HG03095 (cell line): ENCODE measurements at regions not wholly inside any gene's neighbourhood (a gene's known extent, or its start where the extent isn't known, plus 50 kb on each side); places are given as distances from the start of the nearest gene placed in this dataset.

Experiments used
- ATAC-seq: cut with Tn5 transposase; IDR thresholded peaks from one replicate; pipeline ENCODE4 v1.9.1; 2021; ENCODE audit warnings: moderate library complexity; ENCODE audit not compliant: unreplicated experiment

DNA sequence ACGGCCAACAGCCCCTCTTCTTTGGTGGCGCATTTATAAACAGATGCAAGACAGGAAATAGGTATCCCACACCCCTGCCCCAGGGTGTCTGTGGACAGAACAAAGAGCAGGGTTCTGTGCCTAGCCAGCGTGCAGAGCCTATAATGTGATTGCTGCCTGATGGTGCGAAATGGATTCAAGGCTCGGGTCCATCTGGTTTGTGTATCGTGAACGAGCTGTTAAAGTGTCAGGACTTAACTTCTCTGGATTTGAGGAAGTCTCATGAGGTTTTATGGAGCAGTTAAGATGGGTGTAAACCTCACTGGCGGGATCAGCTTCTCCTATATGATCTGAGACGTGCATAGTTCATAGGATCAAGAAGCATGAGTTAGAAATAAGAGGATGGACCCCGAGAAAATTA is 388.7 kb upstream of the TBX3 start:
- no peak for ATAC-seq

DNA sequence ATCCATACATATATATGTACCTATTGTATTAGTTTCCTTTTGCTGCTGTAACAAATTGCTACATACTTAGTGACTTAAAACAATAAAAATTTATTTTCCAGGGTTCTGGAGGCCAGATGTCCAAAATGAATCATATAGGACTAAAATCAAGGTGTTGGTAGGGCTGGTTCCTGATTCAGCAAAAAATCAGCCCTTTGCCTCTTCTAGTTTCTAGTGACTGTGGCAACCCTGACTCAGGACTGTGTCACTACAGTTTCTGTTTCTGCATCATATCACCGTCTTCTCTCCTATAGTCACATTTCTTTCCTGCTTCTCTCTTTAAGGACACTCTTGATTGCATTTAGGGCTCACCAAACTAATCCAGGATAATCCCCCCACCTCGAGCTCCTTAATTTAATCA is 386.3 kb upstream of the TBX3 start:
- no peak for ATAC-seq

DNA sequence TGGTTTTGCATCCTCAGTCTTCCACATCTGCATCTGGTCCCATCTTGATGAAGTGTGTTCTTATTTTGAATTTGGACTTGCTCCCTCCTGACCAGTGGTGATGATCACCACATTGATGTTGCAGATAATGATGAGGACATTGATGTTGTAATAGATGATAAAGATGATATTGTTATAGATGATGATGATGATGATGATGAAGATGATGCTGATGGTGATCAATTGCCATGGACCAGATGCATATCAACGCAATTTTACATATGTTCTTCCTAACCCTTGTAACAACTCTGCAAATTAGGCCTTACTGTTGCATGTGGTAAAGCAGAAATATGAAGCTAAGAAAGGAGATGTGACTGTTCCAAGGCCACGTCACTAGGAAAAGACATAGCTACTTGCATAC is 380.3 kb upstream of the TBX3 start:
- no peak for ATAC-seq

DNA sequence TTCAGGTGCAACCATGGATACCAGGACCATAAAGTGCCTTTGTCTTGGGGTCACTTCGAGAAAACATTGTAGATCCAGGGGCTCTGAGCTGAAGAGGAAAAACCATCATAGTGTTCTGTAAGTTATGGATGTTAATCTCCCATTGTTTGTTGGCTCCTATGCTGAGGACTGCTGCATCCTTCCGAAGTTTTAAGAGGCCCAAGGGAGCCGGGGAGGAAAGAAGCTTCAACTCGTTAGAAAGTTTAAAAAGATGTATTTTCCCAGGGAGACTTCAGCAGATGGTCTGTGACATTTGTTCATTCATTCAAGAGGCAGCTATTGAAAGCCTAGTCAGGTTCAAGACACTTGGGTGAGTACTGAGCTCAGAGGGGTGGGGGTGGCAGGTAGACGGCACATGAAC is 378.8 kb upstream of the TBX3 start:
- no peak for ATAC-seq

DNA sequence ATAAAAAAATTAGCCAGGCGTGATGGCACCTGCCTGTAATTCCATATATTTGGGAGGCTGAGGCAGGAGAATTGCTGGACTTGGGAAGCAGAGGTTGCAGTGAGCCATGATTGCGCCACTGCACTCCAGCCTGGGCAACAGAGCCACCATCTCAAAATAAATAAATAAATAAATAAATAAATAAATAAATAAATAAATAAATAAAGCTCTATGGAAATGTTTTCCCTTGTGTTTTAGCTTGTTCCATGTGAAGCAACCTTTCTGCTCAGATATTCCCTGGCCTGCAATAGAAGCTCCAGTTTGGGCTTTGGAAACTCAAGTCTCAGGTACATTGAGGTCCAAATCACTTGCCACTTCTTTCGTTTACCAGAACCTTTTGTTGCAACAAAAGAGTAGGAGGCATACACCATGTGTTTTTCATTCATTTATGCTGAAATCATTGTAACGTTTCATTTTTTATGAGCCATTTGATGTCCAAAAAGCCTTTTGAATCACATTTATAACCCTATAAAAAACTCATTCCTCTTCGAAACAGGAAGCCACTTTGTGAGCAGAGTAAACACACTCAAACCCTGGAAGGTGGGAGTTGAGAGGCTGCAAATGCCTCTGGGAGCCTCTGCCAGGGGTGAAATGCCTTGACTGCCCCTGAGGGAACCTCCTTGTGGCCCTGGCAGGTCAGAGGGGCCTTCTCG is 376.6 kb upstream of the TBX3 start:
- ATAC-seq = no peak

DNA sequence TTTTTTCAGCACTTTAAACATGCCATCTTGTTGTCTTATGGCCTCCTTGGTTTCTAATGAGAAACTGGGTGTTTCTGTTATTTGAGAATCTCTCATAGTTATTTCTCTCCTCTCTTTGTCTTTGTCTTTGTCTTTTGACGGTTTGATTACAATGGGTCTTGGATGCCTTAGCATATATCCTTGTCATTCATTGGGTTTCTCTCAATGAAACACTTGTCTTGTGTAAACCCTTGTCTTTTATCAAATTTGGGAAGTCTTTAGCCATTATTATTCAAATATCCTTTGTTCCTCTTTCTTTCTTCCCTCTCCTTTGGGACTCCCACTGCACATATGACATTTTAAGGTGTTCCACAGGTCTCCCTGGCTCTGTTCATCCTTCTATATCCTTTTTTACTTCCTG is 373.5 kb upstream of the TBX3 start:
- no peak for ATAC-seq

DNA sequence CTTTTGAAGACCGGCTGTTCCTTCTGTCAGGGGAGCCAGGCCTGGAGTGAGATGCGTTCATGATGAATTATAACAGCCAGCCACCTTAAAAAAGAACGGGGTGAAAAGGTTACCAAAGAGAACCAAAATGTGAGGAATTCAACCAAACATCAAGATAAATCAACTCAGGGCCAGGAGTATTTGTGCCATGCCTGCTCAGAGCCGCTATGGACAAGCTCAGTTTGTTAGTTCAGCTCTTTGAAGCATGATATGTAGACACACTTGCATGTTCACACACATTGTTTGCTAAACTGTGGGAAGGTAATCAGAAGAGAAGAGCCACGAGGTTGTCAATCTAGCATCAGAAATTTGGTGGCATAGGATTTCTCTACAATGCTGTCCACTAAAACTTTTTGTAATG is 367.4 kb upstream of the TBX3 start:
- ATAC-seq = no peak

DNA sequence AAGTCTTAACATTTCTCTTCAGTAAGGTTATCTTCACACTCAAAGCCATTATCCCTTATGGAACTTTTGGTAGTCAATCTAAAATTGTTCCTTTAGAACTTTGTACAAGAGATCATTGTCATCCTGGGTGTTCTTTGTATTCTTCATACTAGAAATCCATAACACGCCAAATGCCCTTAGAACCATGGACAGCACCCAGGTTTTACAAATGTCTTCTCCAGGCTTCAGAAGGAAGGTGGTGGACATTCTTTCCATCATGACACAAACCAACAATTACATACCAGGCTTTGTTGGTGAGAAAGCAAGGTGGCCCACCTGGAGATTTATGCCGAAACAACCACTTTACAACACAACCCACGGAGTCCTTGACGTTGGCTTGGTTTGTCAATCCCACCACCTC is 365.6 kb upstream of the TBX3 start:
- ATAC-seq = no peak

DNA sequence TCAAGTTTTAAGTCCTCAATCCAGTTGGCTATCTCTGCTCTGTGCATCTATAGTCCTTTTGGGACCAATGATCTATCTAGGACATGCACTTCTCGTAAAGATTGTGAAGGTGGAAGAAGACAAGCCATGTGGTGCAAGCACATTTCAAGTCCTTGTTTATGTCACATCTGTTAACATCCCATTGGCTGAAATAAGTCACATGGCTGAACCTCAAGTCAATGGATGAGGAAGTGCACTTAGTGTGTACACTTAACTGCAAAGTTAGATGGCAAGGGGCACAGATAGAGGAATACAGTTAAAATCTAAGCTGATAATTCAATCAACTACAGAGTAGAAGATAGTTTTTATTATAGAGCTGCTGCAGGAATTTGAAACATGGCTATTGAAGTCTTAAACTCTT is 362.8 kb upstream of the TBX3 start:
- ATAC-seq = no peak

DNA sequence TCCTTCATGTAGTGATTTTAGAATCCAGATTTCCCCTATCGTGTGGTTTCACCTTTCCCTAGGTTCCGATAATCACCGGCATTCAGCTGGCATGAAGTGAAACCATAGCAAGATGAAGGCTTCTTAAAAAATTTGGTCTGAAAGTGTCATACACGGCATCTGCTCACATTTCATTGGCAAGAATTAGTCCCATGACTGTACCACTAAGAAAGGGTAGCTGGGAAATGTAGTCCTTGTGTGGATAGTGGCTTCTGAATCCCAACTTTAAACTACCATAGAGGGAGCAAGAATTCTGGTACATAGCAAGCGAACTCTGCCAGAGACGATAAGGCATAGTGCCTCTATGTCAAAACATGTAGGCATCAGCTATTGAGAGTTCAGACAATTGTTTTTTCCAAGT is 360.1 kb upstream of the TBX3 start:
- no peak for ATAC-seq

DNA sequence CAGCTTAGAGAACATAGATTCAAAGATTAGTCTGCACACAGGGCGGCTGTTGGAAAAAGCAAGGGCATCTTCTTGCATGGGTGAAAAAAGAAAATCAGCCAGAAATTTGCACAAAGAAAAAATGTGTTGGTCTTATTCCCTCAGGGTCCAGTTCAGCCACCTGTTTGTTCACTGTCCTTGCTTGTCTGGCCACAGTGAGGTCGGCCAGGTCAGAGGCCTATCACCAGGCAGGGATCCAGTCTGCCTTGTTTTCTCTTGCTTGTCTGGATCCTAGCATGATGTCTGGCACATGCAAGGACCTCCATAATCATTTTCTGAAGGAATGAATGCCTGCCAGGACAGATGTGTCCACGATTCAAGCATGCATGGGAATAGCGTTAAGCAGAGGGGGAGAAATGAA is 359.1 kb upstream of the TBX3 start:
- ATAC-seq = no peak

DNA sequence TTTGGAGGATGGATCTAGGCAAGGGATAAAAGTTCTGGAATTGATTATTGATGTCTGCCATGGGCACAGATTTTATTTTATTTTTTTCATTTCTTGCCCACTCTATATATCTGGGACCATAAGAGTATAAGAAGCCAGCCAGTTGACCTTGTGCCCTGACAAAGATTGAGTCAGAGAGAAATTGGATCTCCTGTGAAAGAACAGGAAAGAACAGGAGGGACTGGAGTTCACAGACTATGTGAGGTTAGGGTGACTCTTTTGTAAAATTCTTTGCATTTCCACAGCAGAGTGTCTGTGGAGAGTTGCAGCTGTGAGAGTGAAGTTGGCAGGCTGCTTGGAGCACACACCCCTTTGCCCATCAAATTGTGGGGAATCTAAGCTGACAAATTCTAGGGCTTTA is 358.4 kb upstream of the TBX3 start:
- no peak for ATAC-seq

DNA sequence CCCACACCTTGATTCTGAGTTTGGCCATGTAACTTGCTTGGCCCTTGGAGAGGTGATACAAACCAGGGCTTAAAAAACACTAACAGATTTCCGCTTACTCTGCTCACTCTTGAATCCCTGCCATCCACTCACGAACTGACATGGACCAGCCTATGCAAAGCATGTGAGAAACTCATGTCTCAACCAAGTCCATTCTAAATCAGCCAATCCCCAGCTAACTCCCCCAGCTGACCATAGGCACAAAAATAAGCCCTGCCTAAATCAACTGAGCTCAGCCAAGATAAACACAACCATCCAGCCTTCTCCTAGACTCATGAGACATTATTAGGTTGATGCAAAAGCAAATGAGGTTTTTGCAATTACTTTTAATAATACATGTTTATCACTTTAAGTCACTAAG is 353.9 kb upstream of the TBX3 start:
- ATAC-seq = no peak

DNA sequence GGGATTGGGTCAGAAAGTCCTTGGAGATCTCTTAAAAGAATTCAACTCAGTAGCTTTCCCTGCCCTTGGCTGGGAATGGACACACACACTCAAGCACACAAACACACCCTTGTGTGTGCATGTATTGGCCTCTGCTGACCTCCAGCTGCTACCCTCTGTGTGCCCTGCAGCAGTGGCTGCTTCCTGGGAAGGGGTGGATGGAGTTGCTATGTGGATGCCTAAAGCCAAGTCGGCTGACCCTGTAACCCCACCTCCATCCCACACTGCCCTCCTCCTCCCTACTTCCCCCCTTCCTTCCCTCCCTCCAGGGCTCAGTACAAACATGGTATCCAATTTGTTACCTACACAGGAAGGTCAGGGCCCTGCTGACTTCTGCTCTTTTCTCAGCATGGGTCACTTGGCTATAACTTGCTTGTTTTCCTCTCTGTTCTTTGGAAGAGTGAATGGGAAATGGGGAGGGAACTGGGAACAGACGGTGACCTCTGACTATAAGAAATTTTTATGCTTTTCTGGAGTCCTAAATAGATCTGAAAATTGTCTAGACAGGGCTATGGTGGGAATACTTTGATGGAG is 351.6 kb upstream of the TBX3 start:
- ATAC-seq = no peak

DNA sequence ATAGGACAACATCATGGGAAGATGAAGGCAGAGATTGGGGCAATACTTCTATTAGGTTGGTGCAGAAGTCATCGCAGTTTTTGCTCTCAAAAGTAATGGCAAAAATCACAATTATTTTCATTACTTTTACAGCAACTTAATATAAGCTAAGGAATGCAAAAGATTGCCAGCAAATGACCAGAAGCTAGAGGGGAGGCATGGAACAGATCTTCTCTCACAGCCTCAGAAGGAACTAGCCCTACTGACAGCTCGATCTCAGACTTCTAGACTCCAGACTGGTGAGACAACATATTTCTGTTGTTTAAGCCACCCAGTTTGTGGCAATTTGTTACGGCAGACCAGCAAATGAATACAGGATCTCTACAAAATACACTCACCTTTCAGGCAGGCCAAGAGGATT is 348.5 kb upstream of the TBX3 start:
- no peak for ATAC-seq

DNA sequence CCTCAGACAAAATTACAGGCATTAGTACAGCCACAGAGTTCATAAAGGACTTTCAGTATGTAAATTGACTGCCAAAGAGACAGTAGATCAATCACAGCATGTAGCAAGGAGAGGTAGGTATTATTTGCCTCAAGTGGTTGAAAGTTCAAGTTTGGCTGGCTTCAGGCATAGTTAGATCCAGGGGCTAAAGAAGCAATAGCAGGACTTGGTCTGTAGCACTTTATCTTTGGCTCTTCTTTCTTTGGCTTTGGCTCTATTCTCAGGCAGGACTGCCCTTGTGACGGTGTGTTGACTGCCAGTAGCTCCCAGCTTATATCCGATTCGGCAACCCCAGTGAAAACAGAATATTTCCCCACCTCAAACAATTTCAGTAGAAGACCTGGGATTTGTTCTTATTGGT is 346.0 kb upstream of the TBX3 start:
- ATAC-seq = no peak

DNA sequence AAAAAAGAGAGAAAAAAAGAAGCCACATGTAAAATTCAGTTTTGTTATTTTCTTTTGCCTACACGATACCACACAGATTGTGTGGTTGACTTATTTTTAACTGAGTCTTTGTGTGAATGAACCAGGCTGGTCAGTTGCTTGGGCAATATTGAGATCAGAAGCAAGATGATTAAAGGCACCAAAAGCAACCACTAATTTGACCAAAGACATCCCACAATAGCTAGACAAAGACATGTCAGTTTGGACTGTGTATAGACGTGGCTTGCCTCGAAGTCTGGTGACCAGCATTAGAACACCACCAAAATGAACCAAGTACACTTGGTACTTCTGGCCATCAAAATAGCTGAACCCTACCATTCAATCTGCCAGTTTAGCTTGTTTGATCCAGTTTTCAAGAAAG is 340.6 kb upstream of the TBX3 start:
- ATAC-seq = no peak

DNA sequence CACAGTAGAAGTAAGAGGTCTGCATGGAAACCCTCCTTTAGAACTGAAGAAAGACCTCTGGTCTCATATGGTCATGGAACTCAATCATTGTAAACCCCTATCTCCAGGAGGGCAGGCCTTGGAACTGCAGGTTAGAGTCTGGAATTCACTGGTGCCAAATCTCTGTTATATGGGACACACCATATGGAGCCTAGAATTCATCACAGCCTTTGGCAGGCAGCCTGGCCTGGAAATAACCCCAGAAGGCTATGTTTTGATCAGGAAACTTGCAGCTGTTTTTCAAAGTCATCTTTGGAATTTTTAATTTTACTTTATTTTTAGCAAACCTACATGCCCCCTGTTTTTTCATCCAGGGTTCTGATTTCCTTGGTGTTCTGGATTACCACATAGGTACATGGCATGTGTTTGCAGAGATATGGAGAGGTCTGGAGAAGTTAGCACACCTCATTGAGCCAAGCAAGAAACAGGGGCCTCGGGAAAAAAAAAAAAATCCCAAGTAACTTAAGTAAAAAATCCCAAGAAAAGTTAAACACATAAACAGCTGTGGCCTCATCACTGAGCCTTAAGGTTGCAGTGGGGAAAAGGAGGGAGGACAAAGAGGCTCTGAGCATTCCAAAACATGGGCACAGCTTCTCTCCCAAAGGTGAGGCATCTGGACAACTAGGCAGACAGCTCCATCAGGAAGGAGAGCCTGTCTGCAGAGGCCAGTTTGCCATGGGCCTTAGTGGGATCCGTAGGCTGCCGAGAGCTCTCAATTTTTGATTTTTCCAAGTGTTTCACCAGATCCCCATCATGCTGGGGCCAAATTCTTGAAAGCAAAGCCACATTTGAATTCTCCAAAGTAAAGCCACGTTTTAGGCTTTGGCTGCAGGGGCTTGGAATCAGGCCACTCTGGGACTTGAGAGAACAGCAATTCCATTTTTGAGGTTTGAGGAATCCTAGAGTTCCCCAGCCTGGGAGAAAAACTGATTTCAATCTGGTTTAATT is 339.6 kb upstream of the TBX3 start:
- ATAC-seq = no peak

DNA sequence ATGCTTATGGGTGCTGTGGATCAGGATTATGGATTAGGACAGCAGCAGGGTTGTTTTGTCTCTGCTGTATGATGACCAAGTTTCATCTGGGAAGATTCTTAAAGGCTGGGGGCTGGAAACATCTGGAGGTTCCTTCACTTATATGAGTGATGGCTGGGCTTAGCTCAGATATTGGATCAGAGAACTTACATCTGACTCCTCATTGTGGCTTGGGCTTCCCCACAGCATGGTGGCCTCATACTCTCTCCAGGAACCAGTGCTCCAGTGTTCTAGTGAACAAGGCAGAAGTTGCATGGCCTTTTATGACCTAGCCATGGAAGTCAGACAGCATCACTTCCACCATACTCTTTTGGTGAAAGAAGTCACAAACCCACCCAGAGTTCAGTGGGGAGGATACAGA is 336.1 kb upstream of the TBX3 start:
- ATAC-seq = no peak

DNA sequence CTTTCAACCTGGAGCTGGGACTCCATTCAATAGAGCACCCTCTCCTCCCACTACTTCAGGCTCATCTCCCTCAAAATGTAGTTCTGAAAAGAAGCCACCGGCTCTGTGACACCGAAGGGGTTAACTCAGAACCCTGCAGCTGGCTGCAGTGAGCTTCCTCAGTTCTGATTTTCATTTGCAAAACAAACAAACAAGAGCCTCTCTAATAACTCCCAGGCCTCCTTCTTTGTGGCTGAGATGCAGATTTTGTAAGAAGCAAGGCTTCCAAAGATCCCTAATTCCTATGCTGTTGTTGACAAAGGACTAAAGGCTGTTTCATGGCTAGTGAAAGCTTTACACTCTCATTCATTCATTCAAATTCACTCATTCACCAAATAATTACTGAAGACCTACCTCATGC is 333.4 kb upstream of the TBX3 start:
- no peak for ATAC-seq

DNA sequence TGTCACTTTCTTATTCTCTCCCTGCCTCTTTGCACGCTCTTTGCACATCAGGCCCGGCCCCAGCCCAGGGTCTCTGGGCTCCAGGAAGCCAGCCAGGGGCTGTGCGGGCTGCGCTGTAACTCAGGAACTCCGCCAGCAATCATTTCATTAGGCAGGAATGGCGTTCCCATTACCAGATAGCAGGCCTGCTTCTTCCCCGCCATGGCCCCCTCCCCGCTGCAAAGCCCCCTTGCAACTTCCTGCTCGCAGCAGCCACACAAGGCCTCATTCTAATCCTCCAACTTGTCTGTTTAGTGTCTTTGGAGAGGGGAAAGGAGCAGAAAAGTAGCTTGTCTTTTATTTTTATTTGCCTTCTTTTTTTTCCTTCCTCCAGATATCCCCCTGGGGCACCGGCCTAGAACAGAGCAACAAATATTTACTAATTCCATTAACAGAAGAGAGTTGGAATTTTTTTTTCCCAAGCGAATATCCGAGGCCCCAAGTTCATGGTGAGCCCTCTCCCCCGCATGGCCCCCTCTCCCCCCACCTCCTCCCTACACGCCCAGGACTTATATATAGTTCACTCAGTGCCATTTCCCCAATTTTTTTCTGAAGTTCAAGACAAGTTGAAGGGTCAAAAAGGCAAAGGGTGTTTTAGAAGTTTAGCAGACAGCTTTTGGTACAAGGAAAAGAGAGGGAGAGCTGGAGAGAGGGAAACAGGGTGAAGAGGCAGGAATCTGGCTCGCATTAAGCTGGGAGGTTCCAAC is 329.4 kb upstream of the TBX3 start:
- no peak for ATAC-seq
